ENCODE measurements at regions not wholly inside any gene's neighbourhood (a gene's known extent, or its start where the extent isn't known, plus 50 kb on each side); places are given as distances from the start of the nearest gene placed in this dataset.

- DNase-seq, result no peak
Observed at GRCh38 chr2:196449083-196449482, 190.4 kb upstream of the CCDC150 start.

DNA sequence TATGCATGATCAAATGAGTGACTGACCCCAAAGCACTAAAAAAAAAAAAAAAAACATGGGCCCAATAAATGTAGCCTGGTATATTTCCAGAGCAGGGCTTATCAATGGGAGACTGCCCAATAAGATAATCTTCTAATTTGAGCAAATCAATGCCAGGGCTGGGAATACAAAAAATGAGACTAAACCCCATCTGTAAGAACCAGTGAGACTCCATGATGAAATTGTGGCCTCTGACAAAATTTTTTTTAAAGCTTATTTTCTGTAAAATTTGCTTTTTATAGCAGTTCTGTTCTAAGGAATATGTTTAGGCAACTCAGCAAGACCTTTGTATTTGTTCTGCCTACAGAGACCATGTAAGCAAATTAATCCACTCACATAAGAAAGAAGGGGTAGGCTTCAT, 186.8 kb upstream of the CCDC150 start:
- no peak for DNase-seq

DNA sequence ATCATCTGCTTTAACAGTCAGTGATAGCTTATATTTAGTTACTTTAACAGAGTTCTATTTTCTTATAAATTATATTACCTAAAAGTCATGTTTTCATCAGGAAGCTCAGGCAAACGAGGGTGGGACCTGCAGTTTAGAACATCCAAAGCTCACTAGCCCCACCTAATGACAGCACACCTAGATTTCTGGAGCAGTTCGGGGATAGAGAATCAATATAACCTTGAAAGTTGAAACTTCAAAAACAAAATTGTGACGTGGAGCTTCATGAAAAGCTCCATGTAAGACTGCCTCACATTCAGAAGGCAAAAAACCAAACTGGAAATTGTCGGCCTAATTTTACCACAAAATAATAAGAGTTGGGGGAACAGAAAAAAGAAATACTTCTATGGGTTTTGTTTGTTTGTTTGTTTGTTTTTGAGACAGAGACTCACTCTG, 185.9 kb upstream of the CCDC150 start:
- no peak for DNase-seq

- DNase-seq, result no peak
Observed at GRCh38 chr2:196454492-196454891, 185.0 kb upstream of the CCDC150 start.

GRCh38 chr2:196459539-196459938, 180.0 kb upstream of the CCDC150 start:
- DNase-seq, result no peak

- no peak for DNase-seq
Observed at GRCh38 chr2:196463706-196464105, 175.8 kb upstream of the CCDC150 start.

- no peak for DNase-seq
Observed at GRCh38 chr2:196464311-196464710, 175.2 kb upstream of the CCDC150 start.

DNA sequence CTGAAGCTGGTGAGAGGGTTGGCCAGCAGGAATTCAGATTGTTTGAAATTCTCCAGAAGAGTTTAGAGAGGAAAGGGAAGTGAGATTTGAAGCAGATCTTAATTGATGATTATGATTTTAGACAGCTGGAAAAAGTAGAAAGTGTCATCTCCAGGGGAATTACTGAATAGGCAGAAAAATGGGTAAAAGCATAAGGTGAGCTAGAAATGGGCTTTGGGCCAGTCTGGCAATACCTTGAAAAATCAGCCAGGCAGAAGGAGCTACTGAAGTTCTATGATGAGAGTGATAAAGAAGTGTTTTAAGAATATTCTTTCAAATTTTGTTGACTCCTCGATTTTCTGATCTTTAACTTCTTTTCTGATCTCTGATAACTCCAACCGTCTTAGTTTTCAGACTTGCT, 172.9 kb upstream of the CCDC150 start:
- DNase-seq, result no peak

DNA sequence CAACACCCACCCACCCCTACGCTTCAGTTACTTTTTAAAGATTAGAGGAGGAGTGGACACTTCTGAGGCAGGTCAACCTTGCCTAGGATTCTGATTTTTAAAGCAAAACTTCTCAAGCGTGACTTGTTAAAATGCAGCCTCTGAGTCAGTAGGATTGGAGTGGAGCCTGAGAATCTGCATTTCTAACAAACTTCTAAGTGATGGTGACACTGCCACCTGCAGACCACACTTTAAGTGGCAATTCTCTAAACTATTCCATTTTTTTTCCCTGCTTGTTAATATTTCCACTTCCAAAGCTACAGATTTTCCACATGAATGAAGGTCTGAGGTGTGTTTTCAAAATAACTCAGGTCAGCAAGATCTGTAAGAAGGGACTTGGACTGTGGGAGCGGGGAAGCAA, 171.1 kb upstream of the CCDC150 start:
- peak; percentile 89 for DNase-seq

GRCh38 chr2:196473617-196474016, 165.9 kb upstream of the CCDC150 start:
- no peak for DNase-seq

DNA sequence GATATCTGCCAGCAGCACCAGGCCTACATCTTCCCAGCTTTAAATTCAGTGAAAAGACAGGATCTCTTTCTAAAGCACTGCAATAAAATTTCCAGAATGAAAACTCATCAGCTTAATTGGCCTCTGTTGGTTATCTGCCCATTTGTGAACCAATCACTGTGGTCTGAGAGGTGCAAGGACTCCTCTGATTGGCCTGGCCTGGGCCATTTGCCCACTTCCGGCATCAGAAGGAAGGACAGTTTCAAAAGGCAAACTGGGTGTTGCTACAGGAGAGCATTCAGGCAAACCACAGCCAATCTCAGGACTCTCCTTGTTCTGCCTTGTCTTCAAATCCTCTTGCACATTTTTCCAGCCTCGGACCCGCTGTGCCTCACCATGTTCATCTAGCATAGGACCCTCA, 163.9 kb upstream of the CCDC150 start:
- DNase-seq, result no peak

GRCh38 chr2:196478588-196478987, 160.9 kb upstream of the CCDC150 start:
- DNase-seq, result no peak

DNA sequence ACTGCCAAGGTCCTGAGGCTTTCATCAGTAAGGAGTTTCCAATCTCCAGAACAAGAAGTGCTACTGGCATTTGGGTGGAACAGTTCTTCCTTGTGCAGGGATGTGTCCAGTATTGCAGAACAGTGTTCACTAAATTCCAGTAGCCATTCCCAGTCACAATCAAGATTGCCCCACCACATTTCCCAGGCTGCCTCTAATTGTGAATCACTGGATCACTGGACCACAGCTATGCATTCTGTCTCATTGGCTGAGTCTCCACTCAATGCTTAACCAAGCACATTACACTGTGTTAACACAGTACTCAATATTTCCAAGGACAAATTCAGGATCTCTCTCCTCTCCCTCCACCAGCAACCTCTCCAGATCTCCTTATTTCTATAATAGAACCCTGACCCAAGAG, 160.2 kb upstream of the CCDC150 start:
- no peak for DNase-seq

DNA sequence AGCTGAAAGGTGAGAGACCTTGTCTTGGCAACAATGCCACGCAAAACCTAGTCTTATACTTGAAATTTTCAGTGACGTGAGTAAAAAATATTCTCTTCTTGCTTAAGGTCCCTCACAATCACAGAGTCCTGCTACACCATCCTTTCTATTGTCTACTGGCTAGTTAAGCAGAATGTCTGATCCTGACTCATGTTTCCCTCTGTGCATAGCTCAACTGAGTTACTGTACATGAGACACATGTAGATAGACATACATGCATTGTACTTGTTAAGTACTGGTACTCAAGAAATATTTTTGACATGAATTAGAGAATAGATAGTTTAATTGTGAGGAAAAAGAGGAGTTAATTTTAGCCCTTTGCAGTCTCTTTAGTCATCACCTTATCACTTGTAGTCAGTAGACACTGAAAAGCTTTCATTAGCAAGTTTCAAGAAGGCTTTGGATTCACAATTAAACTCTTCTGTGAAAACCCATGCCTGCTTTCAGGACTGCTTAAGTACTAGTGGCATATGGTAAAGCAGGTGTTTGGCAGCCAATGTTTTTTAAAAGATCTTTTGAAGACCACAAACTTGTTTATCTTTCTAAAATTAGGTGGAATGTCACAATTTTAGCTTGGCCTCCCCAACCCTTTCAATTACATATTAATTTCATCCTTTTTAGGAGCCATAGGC, 158.7 kb upstream of the CCDC150 start:
- peak; percentile 62 for DNase-seq

DNA sequence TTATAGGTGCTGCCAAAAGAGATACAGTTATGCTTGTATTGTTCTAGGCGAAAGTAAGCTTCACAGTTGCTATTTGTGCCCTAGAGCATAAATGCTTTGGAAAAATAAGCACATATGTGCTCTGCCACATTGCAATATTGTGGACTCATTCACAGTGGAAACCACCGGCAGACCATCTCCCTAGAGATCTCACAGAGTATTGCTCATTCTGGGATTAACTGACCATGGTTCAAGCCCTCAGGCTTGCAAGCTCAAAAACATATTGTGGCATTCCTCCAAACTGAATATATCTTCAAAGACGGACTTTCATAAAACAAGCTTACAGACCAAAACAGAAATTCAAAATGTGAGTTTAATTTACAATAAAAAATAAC, 158.2 kb upstream of the CCDC150 start:
- DNase-seq, result peak; percentile 27

- no peak for DNase-seq
Observed at GRCh38 chr2:196482119-196483065, 157.1 kb upstream of the CCDC150 start.

DNA sequence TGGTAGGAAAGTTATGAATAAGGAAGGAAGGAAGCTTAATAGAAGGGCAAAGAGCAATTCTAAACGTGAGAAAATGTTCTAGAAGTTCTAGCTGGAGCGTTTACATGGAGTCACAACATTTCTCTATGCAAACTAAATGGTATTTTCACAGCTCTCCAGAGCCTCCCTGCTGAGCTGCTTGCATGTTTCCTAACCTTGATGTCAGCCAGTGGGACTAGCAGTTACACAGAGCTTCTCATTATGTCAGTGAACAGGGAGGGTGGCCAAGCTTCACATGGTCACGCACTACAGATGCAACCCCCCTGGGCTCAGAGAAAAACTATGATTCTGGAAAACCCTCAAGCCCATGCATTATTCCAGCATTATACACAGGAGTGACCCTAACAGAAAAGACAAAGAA, 153.4 kb upstream of the CCDC150 start:
- no peak for DNase-seq

GRCh38 chr2:196487417-196487816, 152.1 kb upstream of the CCDC150 start:
- no peak for DNase-seq

- no peak for DNase-seq
Observed at GRCh38 chr2:196489371-196489770, 150.1 kb upstream of the CCDC150 start.

DNA sequence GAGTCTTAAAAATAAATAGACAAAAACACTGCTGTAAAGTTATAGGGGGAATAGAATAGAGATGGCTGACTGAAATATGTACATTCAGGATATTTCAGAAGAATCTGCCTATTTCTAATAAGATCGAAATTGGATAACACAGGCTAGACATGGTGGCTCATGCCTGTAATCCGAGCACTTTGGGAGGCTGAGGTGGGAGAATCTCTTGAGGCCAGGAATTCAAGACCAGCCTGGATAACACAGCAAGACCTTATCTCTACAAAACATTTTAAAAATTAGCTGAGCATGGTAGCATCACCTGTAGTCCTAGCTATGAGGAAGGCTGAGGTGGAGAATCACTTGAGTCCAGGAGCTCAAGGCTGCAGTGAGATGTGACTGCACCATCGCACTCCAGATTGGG, 146.6 kb upstream of the CCDC150 start:
- no peak for DNase-seq

GRCh38 chr2:196498962-196499361, 140.6 kb upstream of the CCDC150 start:
- no peak for DNase-seq

- DNase-seq, result no peak
Observed at GRCh38 chr2:196499686-196500085, 139.8 kb upstream of the CCDC150 start.

DNA sequence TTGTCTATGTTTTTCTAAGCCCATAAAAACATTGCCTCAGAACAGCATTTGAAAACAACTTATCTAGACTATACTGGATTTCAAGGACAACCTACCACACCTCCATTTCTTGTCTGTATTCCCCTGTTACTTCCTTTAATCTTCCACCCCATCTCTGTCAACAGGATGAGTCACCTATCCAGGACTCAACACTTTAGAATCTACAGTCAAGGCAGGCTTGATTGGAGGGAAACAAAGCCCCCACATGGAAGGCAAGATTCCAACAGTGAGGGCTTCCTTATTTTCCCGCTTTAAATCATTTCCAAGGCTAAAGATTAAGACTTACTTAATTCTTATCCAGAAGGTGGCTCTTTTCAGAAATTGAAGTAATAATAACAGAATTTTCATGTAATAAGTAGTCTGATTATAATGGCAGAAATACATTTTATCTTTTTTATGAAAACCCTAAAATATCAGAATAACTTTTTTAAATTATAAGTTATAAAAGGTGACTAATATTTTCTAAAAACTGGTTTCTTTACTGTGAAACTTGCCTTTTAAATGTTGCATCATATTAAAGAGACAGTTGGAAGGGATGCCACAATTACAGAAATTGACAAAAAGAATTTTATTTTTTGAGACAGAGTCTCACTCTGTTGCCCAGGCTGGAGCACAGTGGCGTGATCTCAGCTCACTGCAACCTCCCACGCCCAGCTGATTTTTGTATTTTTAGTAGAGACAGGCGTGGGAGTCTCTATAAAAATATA, 138.7 kb upstream of the CCDC150 start:
- DNase-seq, result no peak

DNA sequence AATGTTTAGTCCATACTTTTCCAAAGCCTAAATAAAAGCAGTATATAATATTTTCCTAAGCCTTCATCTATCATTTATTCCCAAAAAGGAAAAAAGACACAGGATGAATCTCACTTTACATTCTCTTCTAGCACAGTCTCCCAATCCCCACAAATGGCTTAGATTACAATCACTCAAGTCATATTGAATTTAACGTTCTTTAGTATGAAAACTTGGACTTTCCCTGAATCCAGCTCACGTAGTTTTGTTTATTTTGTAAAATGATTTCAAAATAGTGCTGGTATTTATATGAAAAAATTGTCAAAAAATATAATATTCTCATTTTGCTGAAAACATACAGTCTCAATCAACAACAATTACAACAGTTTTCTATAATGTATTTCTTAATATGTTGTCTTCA, 137.7 kb upstream of the CCDC150 start:
- no peak for DNase-seq
